Memory B cell (primary cell): ENCODE measurements at regions not wholly inside any gene's neighbourhood (a gene's known extent, or its start where the extent isn't known, plus 50 kb on each side); places are given as distances from the start of the nearest gene placed in this dataset.

Experiments
- ATAC-seq: fragments of 150-1000 bp; cut with Tn5 transposase; 2 replicates; pipeline ENCODE4 v1.10.0; 2021; ENCODE audit warnings: low read depth, mild to moderate bottlenecking, moderate library complexity
- DNase-seq, 2 donors: peaks; one replicate each; pipeline ENCODE4 v3.0.0; 2022; ENCODE audit warnings: low spot score in 2 of 2
- H3K27ac Mint-ChIP-seq: one replicate; pipeline ENCODE4 v1.8.0; 2022; ENCODE audit warnings: mild to moderate bottlenecking, moderate library complexity, mixed read lengths
- H3K27me3 Mint-ChIP-seq: one replicate; pipeline ENCODE4 v1.8.0; 2022; ENCODE audit warnings: mixed read lengths
- H3K36me3 Mint-ChIP-seq: one replicate; pipeline ENCODE4 v1.8.0; 2022; ENCODE audit warnings: mild to moderate bottlenecking, mixed read lengths
- H3K4me1 Mint-ChIP-seq: one replicate; pipeline ENCODE4 v1.8.0; 2022; ENCODE audit warnings: mixed read lengths
- H3K4me3 Mint-ChIP-seq: one replicate; pipeline ENCODE4 v1.8.0; 2022; ENCODE audit warnings: mild to moderate bottlenecking, moderate library complexity, mixed read lengths
- H3K9me3 Mint-ChIP-seq: one replicate; pipeline ENCODE4 v1.8.0; 2022; ENCODE audit warnings: mixed read lengths

GRCh38 chr1:245055752-245056151 lies 99.0 kb upstream of the KIF26B start:
- ATAC-seq (no peak), DNase-seq (no peak)
- Mint-ChIP-seq H3K27ac (no peak overlapping the region), H3K4me1 (peaks cover 20% of the 10 kb centered on the region), H3K4me3 (no peak overlapping the region), H3K36me3 (peaks cover 3% of the 10 kb centered on the region), H3K9me3 (no peaks in the 10 kb centered on the region), H3K27me3 (peaks cover 16% of the 10 kb centered on the region)

GRCh38 chr1:245054507-245055270 lies 100.1 kb upstream of the KIF26B start:
- Mint-ChIP-seq H3K27ac (no peak overlapping the region), H3K27me3 (peaks cover 16% of the 10 kb centered on the region), H3K4me3 (no peak overlapping the region), H3K9me3 (no peaks in the 10 kb centered on the region), H3K36me3 (peaks cover 3% of the 10 kb centered on the region), H3K4me1 (peaks cover 20% of the 10 kb centered on the region)
- ATAC-seq (no peak), DNase-seq (no peak)

DNA sequence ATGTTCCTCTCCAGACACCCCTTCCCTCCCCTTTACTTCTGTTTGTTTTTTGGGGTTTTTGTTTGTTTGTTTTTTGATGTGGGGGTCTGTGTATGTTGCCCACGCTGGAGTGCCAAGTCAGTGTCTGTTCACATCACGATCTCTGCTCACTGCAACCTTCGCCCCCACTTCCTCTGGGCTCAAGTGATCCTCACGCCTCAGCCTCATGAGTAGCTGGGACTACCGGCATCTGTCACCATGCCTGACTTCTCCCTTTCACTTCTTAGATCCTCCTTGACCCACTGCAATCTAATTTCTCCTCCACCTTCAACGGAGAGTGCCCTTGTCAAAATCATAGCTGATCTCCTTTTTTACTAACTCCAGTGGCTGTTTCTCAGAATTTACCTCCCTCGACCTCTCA lies 100.7 kb upstream of the KIF26B start:
- ATAC-seq (no peak), DNase-seq (no peak)
- H3K4me3 Mint-ChIP-seq: no peak overlapping the region
- peaks cover 16% of the 10 kb centered on the region for H3K27me3 Mint-ChIP-seq
- no peak overlapping the region for H3K27ac Mint-ChIP-seq
- no peaks in the 10 kb centered on the region for H3K9me3 Mint-ChIP-seq
- H3K36me3 Mint-ChIP-seq: peaks cover 3% of the 10 kb centered on the region
- peaks cover 20% of the 10 kb centered on the region for H3K4me1 Mint-ChIP-seq

- ATAC-seq: no peak
- Mint-ChIP-seq H3K27ac (no peak overlapping the region), H3K27me3 (peaks cover 16% of the 10 kb centered on the region), H3K9me3 (no peaks in the 10 kb centered on the region), H3K36me3 (peaks cover 3% of the 10 kb centered on the region), H3K4me1 (peaks cover 17% of the 10 kb centered on the region), H3K4me3 (no peak overlapping the region)
- DNase-seq: no peak
These were observed 102.5 kb upstream of the KIF26B start for GRCh38 chr1:245052258-245052657.

DNA sequence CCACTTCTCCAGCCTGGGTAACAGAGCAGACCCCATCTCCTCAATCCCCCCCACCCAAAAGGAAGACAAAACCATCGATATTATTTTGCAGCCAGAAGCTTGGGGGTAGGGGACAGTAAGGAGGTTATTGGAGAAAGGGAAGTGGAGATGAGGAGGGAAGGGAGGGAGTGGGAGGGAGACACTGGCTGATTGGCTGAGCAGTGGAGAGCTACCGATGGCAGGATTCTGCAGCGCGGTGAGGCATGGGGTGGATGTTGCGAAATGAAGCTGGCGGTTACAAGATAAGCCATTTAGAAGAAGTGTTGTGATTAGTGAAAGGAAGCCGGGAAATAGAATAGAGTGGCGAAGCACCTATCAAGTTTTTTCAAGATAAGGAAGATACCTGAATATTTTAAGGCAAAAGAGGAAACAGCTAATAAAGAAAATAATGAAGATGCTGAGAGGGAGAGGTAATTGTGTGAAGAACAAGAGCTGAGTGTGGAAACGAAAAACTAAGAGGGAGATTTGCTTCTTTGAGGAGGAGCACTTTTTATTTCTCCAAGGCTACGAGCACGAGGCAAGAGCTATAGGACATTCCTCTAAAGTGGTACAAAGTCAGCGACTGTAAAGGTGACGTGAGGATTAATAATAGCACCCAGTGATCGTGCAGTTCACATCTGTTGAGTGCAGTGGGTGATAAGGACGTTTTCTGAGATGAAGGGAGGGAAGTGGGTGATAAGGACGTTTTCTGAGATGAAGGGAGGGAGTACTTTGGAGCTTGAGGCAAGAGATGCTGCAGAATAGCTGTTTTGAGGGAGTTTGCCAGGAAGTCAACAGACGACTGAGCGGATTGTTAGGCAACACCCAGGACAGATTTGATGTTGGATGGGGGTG lies 103.2 kb upstream of the KIF26B start:
- Mint-ChIP-seq H3K4me1 (peaks cover 17% of the 10 kb centered on the region), H3K9me3 (no peaks in the 10 kb centered on the region), H3K36me3 (peaks cover 3% of the 10 kb centered on the region), H3K4me3 (peak overlapping the region; percentile 38), H3K27me3 (peaks cover 16% of the 10 kb centered on the region), H3K27ac (no peak overlapping the region)
- no peak for DNase-seq
- ATAC-seq: peak; percentile 37

DNA sequence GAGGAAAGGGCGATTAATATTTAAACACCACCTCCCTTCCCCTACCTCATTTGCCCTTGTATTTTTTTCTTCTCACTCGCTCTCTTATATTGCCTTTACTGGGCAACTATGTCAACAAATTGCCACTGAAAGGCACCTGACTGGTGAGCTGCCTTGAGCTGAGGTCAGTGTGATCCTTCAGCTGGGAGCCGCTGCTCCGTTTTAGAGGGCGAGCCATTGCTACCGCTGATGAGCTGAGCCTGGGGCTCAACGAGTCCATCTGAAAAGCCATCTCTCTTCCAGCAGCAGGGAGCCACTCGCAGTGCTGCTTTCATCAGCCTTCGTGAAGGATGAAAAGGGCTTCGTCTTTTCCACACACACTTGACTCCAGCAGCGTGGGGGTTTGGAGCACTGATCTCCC lies 108.0 kb upstream of the KIF26B start:
- Mint-ChIP-seq H3K36me3 (no peaks in the 10 kb centered on the region), H3K27me3 (peaks cover 4% of the 10 kb centered on the region), H3K4me3 (no peak overlapping the region), H3K4me1 (peaks cover 6% of the 10 kb centered on the region), H3K27ac (no peak overlapping the region), H3K9me3 (no peaks in the 10 kb centered on the region)
- ATAC-seq (no peak), DNase-seq (no peak)

DNA sequence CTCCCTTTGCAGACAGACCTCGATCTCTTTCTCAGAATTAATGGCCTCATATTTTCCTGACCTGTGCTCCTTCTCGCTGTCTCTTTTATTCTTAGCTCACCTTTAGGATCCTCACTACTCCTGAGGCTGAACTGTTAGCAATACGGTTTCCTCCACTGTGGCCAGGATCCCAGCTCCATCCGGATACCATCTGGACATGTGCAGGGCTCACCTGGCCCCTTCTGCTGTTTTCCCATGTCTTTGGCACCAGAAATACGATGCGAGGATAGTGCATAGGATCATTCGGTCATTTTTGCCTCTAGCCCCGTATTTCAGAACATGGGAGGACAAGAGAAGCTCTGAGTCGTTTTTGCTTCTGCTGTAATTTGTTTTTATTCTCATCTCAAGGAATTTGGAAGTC lies 108.5 kb upstream of the KIF26B start:
- DNase-seq (no peak), ATAC-seq (no peak)
- no peaks in the 10 kb centered on the region for H3K9me3 Mint-ChIP-seq
- peaks cover 2% of the 10 kb centered on the region for H3K4me1 Mint-ChIP-seq
- no peaks in the 10 kb centered on the region for H3K27me3 Mint-ChIP-seq
- H3K4me3 Mint-ChIP-seq: no peak overlapping the region
- H3K36me3 Mint-ChIP-seq: no peaks in the 10 kb centered on the region
- no peak overlapping the region for H3K27ac Mint-ChIP-seq

- H3K4me3 Mint-ChIP-seq: no peak overlapping the region
- H3K36me3 Mint-ChIP-seq: no peaks in the 10 kb centered on the region
- H3K27ac Mint-ChIP-seq: no peak overlapping the region
- H3K4me1 Mint-ChIP-seq: no peaks in the 10 kb centered on the region
- H3K9me3 Mint-ChIP-seq: no peaks in the 10 kb centered on the region
- no peaks in the 10 kb centered on the region for H3K27me3 Mint-ChIP-seq
- ATAC-seq (no peak), DNase-seq (no peak)
These were observed 109.5 kb upstream of the KIF26B start for GRCh38 chr1:245045087-245045881.

DNA sequence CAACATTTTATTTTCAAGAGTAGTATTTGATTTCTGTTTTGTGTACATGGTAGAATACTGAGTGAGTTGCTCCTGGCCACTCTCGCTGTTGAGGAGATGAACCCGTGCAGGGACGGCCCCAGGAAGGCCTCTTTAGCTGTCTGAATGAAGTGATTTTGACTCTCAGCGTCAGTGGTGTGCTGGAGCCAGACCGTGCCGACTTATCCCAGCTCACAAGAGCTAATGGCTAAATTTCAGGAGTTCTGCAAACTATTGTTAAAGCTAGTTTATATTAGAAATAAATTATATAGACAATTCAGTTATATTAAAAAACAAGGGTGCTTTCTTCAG lies 111.2 kb upstream of the KIF26B start:
- Mint-ChIP-seq H3K4me3 (no peak overlapping the region), H3K27me3 (no peaks in the 10 kb centered on the region), H3K4me1 (no peaks in the 10 kb centered on the region)

GRCh38 chr1:245041058-245041698 lies 113.6 kb upstream of the KIF26B start:
- no peak for ATAC-seq
- H3K36me3 Mint-ChIP-seq: no peaks in the 10 kb centered on the region
- H3K27ac Mint-ChIP-seq: no peak overlapping the region
- H3K27me3 Mint-ChIP-seq: no peaks in the 10 kb centered on the region
- H3K9me3 Mint-ChIP-seq: no peaks in the 10 kb centered on the region
- DNase-seq: no peak
- no peaks in the 10 kb centered on the region for H3K4me1 Mint-ChIP-seq
- H3K4me3 Mint-ChIP-seq: no peak overlapping the region

More for the DNA sequence above, 111.2 kb upstream of the KIF26B start:
- H3K27ac Mint-ChIP-seq: no peak overlapping the region
- H3K36me3 Mint-ChIP-seq: no peaks in the 10 kb centered on the region
- DNase-seq: no peak
- no peak for ATAC-seq
- H3K9me3 Mint-ChIP-seq: no peaks in the 10 kb centered on the region

DNA sequence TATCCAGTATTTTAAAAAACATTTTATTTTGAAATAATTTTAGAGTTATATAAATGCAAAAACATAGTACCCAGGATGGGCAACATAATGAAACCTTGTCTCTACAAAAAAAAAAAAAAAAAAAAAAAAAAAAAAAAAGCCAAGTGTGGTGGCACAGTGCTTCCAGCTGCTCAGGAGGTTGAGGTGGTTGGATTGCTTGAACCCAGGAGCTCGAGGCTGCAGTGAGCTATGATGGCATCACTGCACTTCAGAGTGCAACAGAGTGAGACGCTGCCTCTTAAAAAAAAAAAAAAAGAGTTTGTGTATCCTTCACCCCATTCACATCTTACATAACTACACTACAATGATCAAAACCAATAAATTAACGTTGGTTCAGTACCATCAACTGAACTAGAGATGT lies 115.6 kb upstream of the KIF26B start:
- Mint-ChIP-seq H3K27ac (no peak overlapping the region), H3K4me1 (no peaks in the 10 kb centered on the region)
- peak; percentile 24 for ATAC-seq

DNA sequence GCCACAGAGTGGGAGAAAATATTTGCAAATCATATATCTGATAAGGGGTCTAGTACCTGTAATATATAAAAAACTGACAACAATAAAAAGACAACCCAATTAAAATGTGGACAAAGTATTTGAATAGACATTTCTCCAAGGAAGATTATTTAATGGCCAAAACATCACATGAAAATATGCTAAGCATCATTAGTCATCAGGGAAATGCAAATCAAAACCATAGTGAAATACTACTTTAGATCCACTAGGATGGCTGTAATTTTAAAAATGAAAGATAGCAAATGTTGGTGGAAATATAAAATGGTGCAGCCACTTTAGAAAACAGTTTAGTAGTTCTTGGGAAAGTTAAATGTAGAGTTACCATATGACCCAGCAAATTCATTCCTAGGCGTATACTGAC lies 118.7 kb upstream of the KIF26B start:
- DNase-seq (no peak), ATAC-seq (no peak)
- Mint-ChIP-seq H3K4me1 (no peaks in the 10 kb centered on the region), H3K27ac (no peak overlapping the region), H3K36me3 (no peaks in the 10 kb centered on the region), H3K9me3 (no peaks in the 10 kb centered on the region), H3K4me3 (no peak overlapping the region), H3K27me3 (no peaks in the 10 kb centered on the region)

More for the DNA sequence above, 115.6 kb upstream of the KIF26B start:
- no peaks in the 10 kb centered on the region for H3K27me3 Mint-ChIP-seq
- no peak for DNase-seq
- H3K36me3 Mint-ChIP-seq: no peaks in the 10 kb centered on the region
- H3K4me3 Mint-ChIP-seq: no peak overlapping the region
- no peaks in the 10 kb centered on the region for H3K9me3 Mint-ChIP-seq

DNA sequence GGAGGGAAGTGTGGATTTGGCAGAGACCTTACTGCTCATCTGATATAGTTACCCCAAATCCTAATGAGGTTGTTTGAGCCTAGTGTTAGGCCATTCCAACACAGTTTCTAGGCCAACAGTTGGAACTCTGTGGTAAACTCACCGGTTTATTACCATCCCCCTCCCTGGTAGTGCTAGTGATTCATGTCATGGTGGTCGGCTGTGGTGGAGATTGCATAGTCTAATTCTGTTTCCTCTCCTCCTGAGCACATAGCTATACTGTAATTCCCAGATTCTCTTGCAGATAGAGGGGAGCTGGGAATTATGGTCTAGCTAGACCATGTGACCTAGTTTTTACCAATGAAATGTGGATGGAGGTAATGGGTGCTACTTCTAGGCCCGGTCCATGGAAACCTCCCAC lies 123.7 kb upstream of the KIF26B start:
- Mint-ChIP-seq H3K9me3 (no peaks in the 10 kb centered on the region), H3K4me1 (no peaks in the 10 kb centered on the region), H3K4me3 (no peak overlapping the region), H3K36me3 (peaks cover 2% of the 10 kb centered on the region), H3K27me3 (no peaks in the 10 kb centered on the region), H3K27ac (no peak overlapping the region)
- DNase-seq (no peak), ATAC-seq (no peak)

- ATAC-seq (no peak), DNase-seq (no peak)
- Mint-ChIP-seq H3K36me3 (peaks cover 2% of the 10 kb centered on the region), H3K4me1 (peaks cover 2% of the 10 kb centered on the region), H3K27ac (no peak overlapping the region), H3K9me3 (no peaks in the 10 kb centered on the region), H3K27me3 (no peaks in the 10 kb centered on the region), H3K4me3 (no peak overlapping the region)
These were observed 128.5 kb upstream of the KIF26B start for GRCh38 chr1:245026247-245026646.
